ENCODE measurements at regions not wholly inside any gene's neighbourhood (a gene's known extent, or its start where the extent isn't known, plus 50 kb on each side); places are given as distances from the start of the nearest gene placed in this dataset.
"Not testable (repeated sequence)": the region's sequence is repeated elsewhere in the genome, so short reads cannot be mapped to it uniquely, and the experiment has no call there.

DNA sequence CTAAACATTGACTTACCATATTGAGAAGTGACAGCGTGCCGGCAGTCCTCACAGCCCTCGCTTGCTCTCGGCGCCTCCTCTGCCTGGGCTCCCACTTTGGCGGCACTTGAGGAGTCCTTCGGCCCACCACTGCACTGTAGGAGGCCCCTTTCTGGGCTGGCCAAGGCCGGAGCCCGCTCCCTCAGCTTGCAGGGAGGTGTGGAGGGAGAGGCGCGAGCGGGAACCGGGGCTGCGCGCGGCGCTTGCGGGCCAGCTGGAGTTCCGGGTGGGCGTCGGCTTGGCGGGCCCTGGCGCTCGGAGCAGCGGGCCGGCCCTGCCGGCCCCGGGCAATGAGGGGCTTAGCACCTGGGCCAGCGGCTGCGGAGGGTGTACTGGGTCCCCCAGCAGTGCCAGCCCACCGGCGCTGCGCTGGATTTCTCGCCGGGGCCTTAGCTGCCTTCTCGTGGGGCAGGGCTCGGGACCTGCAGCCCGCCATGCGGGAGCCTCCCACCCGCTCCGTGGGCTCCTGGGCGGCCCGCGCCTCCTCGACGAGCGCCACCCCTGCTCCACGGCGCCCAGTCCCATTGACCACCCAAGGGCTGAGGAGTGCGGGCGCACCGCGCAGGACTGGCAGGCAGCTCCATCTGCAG, 346.9 kb downstream of the PCNX1 start:
- TF ChIP-seq, protein P1, sequence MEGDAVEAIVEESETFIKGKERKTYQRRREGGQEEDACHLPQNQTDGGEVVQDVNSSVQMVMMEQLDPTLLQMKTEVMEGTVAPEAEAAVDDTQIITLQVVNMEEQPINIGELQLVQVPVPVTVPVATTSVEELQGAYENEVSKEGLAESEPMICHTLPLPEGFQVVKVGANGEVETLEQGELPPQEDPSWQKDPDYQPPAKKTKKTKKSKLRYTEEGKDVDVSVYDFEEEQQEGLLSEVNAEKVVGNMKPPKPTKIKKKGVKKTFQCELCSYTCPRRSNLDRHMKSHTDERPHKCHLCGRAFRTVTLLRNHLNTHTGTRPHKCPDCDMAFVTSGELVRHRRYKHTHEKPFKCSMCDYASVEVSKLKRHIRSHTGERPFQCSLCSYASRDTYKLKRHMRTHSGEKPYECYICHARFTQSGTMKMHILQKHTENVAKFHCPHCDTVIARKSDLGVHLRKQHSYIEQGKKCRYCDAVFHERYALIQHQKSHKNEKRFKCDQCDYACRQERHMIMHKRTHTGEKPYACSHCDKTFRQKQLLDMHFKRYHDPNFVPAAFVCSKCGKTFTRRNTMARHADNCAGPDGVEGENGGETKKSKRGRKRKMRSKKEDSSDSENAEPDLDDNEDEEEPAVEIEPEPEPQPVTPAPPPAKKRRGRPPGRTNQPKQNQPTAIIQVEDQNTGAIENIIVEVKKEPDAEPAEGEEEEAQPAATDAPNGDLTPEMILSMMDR (IDR thresholded peaks at IDR 0.05) = not testable (repeated sequence)
- not testable (repeated sequence) for TF ChIP-seq POLR2A (IDR thresholded peaks at IDR 0.05); POLR2AphosphoS5 (IDR thresholded peaks at IDR 0.05); EP300 (IDR thresholded peaks at IDR 0.05; ENCODE audit: low read depth)

Data from transverse colon (tissue), 4 donors.